A673 (cell line): ENCODE measurements at regions not wholly inside any gene's neighbourhood (a gene's known extent, or its start where the extent isn't known, plus 50 kb on each side); places are given as distances from the start of the nearest gene placed in this dataset.
"Not testable (repeated sequence)": the region's sequence is repeated elsewhere in the genome, so short reads cannot be mapped to it uniquely, and the experiment has no call there.

Source experiments
- BruUV-seq: library from RNA; stranded (reverse); fragments of 400-500 nt; replicated peaks from 2 replicates; lab custom pipeline; 2021; lab: Mats Ljungman, UMichigan
- CTCF ChIA-PET: fragments of 300-600 bp; sonication (Branson Sonifier 250); formaldehyde crosslinking; loops from one replicate; lab custom pipeline; 2022; ENCODE audit warnings: antibody characterized with exemption; lab: Charles Lee
- POLR2A ChIA-PET: fragments of 300-600 bp; sonication (Branson Sonifier 250); formaldehyde crosslinking; loops from one replicate; lab custom pipeline; 2022; ENCODE audit warnings: antibody characterized with exemption; ENCODE audit not compliant: low non-redundant PET; lab: Charles Lee
- DNase-seq: peaks from one replicate; pipeline ENCODE4 v3.0.0-alpha.2; 2015; ENCODE audit warnings: low spot score
- H3K27ac ChIP-seq: fragments of 200-600 bp; sonication (generic); 2 replicates; pipeline ENCODE4 v1.5.1; 2016; ENCODE audit warnings: mixed run types, low read depth, mild to moderate bottlenecking, mixed read lengths, antibody characterized with exemption, low read length; ENCODE audit not compliant: poor library complexity, severe bottlenecking
- H3K27me3 ChIP-seq: fragments of 200-600 bp; sonication (generic); replicated peaks from 2 replicates; pipeline ENCODE4 v1.6.1; 2017; ENCODE audit warnings: mixed run types, low read depth, mild to moderate bottlenecking, mixed read lengths, antibody characterized with exemption, low read length; ENCODE audit not compliant: insufficient read depth, poor library complexity
- H3K36me3 ChIP-seq: fragments of 200-600 bp; sonication (generic); 2 replicates; pipeline ENCODE4 v1.6.1; 2016; ENCODE audit warnings: mixed run types, mild to moderate bottlenecking, mixed read lengths, antibody characterized with exemption, low read length; ENCODE audit not compliant: insufficient read depth, poor library complexity, severe bottlenecking
- H3K4me1 ChIP-seq: fragments of 200-600 bp; sonication (generic); 2 replicates; pipeline ENCODE4 v1.6.1; 2017; ENCODE audit warnings: mixed run types, mild to moderate bottlenecking, mixed read lengths, antibody characterized with exemption, low read length; ENCODE audit not compliant: insufficient read depth, poor library complexity, severe bottlenecking
- H3K4me3 ChIP-seq: fragments of 200-600 bp; sonication (generic); 2 replicates; pipeline ENCODE4 v1.5.1; 2016; ENCODE audit warnings: low read depth, mixed run types, mild to moderate bottlenecking, mixed read lengths, low read length; ENCODE audit not compliant: poor library complexity, severe bottlenecking
- H3K9me3 ChIP-seq: fragments of 200-600 bp; sonication (generic); 2 replicates; pipeline ENCODE4 v1.6.1; 2016; ENCODE audit warnings: mixed run types, low read depth, mild to moderate bottlenecking, mixed read lengths, antibody characterized with exemption, low read length; ENCODE audit not compliant: poor library complexity, severe bottlenecking
- CTCF ChIP-seq: fragments of 300-800, 200-600 bp; sonication (generic); conservative IDR thresholded peaks from 2 replicates; pipeline ENCODE4 v1.5.1; 2017; ENCODE audit warnings: low read depth, mild to moderate bottlenecking, antibody characterized with exemption, low read length, moderate library complexity, mixed read lengths
- EZH2 ChIP-seq: fragments of 200-600 bp; sonication (generic); IDR thresholded peaks from 2 replicates; pipeline ENCODE4 v1.6.1; 2017; ENCODE audit warnings: borderline replicate concordance, low read depth, mild to moderate bottlenecking, mixed read lengths, antibody characterized with exemption, low read length; ENCODE audit not compliant: poor library complexity, severe bottlenecking
- intact Hi-C: fragments of 100-400 bp; cut with micrococcal nuclease; formaldehyde crosslinking; loops from one replicate; pipeline ENCODE4 v1.10.0; 2022; ENCODE audit not compliant: unreplicated experiment

- CTCF ChIA-PET, H3K9me3 ChIP-seq, H3K4me3 ChIP-seq, H3K36me3 ChIP-seq, H3K4me1 ChIP-seq, H3K27ac ChIP-seq, intact Hi-C loops, BruUV-seq, DNase-seq, H3K27me3 ChIP-seq, POLR2A ChIA-PET: not testable (repeated sequence)
These were observed 53.6 kb upstream of the MAPK10 start for GRCh38 chr4:86413426-86413825.

DNA sequence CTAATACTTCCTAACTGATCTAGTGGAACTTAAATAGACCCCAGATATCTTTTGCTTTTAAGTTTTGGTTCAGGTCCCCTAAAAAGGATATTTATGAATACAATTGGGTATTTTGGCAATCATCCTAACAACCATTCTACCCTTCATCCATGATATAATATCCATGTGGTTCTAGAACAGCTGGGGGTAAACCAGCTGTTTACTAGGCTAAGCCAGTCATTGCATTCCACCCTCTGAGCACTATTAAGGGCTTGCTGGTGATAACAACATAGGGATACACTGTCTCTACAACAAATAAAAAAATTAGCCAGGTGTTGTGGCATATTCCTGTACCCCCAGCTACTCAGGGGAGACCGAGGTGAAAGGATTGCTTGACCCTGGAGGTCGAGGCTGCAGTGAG, 54.8 kb upstream of the MAPK10 start:
- no peaks in the 10 kb centered on the region for H3K27me3 ChIP-seq
- intact Hi-C loops: no loop called here

DNA sequence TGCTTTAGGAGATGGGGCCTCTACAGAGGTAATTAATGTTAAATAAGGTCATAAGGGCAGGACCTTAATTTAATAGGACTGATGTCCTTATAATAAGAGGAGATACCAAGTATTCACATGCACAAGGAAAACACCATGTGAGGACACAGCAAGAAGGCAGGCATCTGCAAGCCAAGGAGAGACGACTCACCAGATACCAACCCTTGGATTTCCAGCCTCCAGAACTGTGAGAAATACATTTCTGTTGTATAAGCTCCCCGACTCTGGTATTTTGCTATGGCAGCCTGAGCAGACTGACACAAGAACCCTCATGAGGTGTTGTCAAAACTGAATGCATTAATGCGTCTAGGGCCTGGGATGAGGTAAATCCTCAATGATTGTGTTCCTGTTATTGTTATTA, 56.2 kb upstream of the MAPK10 start:
- Histone ChIP-seq H3K4me3 (no peak overlapping the region), H3K4me1 (no peaks in the 10 kb centered on the region), H3K9me3 (no peaks in the 10 kb centered on the region), H3K27ac (no peak overlapping the region), H3K27me3 (no peaks in the 10 kb centered on the region), H3K36me3 (no peaks in the 10 kb centered on the region)
- no peak for DNase-seq
- BruUV-seq: no TSS peak
- CTCF ChIA-PET: no interaction called here
- TF ChIP-seq EZH2 (no peak), CTCF (no peak)
- POLR2A ChIA-PET: no interaction called here
- intact Hi-C loops: no loop called here

More for the DNA sequence above, 54.8 kb upstream of the MAPK10 start:
- Histone ChIP-seq H3K4me1 (no peaks in the 10 kb centered on the region), H3K27ac (no peak overlapping the region), H3K9me3 (no peaks in the 10 kb centered on the region), H3K4me3 (no peak overlapping the region), H3K36me3 (no peaks in the 10 kb centered on the region)
- BruUV-seq: no TSS peak
- ChIA-PET CTCF (no interaction called here), POLR2A (no interaction called here)
- no peak for DNase-seq
- TF ChIP-seq EZH2 (no peak), CTCF (no peak)

DNA sequence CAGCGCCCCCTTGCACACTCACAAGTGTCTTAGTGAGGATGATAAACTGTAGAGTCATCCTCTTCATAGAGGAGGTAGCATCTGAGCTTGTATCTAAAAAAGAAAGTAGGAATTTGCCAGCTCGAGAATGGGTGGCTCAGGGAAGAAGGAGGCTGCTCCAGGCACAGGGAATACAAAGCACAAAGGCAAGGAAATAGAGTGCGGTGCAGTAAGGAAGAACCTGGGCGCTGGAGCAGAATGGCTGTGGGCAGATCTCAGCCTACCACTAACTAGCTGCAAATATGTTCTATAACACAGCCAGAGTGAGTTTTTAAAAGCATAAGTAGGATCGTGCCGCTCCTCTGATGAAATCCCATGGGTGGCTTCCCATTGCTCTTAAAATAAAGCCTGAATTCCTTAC, 61.6 kb upstream of the MAPK10 start:
- CTCF ChIA-PET: no interaction called here
- no TSS peak for BruUV-seq
- DNase-seq: no peak

More for the DNA sequence above, 61.6 kb upstream of the MAPK10 start:
- H3K9me3 ChIP-seq: no peaks in the 10 kb centered on the region
- H3K27me3 ChIP-seq: no peaks in the 10 kb centered on the region
- H3K36me3 ChIP-seq: no peaks in the 10 kb centered on the region
- H3K4me3 ChIP-seq: no peak overlapping the region
- H3K27ac ChIP-seq: no peak overlapping the region
- TF ChIP-seq CTCF (no peak), EZH2 (no peak)
- intact Hi-C loops: no loop called here
- no peaks in the 10 kb centered on the region for H3K4me1 ChIP-seq
- POLR2A ChIA-PET: no interaction called here
